ENCODE measurements at regions not wholly inside any gene's neighbourhood (a gene's known extent, or its start where the extent isn't known, plus 50 kb on each side); places are given as distances from the start of the nearest gene placed in this dataset.
"Not testable (repeated sequence)": the region's sequence is repeated elsewhere in the genome, so short reads cannot be mapped to it uniquely, and the experiment has no call there.

DNA sequence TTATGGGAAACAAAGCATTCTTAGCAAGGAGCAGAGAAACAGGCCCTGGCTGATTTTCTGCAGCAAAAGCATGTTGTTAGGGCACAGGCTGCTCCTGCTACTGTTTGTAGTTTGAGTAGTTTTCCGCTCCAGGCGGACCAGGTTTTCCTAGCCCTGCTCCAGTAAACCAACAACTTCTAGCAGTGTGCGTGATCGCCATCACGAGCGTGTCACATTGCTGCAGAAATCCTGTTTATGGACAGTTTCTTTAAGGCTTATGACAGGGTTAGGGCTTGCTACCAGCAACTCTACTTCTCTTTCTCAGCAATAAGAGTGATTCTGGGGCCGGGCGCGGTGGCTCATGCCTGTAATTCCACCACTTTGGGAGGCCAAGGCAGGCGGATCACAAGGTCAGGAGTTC, 803.9 kb upstream of the CDH10 start:
- Histone ChIP-seq H3K9me3 (ENCODE audit: control insufficient read depth, insufficient read depth, low read depth, low read length) (no peaks in the 10 kb centered on the region), H3K27me3 (ENCODE audit: control insufficient read depth, insufficient read depth, low read length) (no peaks in the 10 kb centered on the region), H3K4me3 (replicated peaks in 1 of 4; ENCODE audit: control extremely low read depth in 1 of 4, insufficient read depth in 1 of 4, low read depth in 3 of 4, low read length in 4 of 4) (no peak overlapping the region), H4K20me1 (ENCODE audit: control insufficient read depth, extremely low read depth, insufficient read depth, low read length) (no peaks in the 10 kb centered on the region), H3K4me1 (ENCODE audit: control insufficient read depth, extremely low read depth, insufficient read depth, low read length) (no peaks in the 10 kb centered on the region), H3K27ac (ENCODE audit: insufficient read depth, low read length) (no peak overlapping the region), H3K36me3 (ENCODE audit: control insufficient read depth, insufficient read depth, low read length) (no peaks in the 10 kb centered on the region), H2AFZ (ENCODE audit: low read length) (no peak overlapping the region), H3K79me2 (ENCODE audit: control insufficient read depth, insufficient read depth, low read length) (no peaks in the 10 kb centered on the region), H3K9ac (ENCODE audit: insufficient read depth, low read length) (no peak overlapping the region), H3K4me2 (ENCODE audit: extremely low read depth, insufficient read depth, low read length) (no peak overlapping the region)
- no peak for DNase-seq (ENCODE audit: low read depth in 2 of 2)
- TF ChIP-seq, protein P1, sequence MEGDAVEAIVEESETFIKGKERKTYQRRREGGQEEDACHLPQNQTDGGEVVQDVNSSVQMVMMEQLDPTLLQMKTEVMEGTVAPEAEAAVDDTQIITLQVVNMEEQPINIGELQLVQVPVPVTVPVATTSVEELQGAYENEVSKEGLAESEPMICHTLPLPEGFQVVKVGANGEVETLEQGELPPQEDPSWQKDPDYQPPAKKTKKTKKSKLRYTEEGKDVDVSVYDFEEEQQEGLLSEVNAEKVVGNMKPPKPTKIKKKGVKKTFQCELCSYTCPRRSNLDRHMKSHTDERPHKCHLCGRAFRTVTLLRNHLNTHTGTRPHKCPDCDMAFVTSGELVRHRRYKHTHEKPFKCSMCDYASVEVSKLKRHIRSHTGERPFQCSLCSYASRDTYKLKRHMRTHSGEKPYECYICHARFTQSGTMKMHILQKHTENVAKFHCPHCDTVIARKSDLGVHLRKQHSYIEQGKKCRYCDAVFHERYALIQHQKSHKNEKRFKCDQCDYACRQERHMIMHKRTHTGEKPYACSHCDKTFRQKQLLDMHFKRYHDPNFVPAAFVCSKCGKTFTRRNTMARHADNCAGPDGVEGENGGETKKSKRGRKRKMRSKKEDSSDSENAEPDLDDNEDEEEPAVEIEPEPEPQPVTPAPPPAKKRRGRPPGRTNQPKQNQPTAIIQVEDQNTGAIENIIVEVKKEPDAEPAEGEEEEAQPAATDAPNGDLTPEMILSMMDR (conservative IDR thresholded peaks at IDR 0.05 in 1 of 2, IDR thresholded peaks at IDR 0.05 in 1 of 2; ENCODE audit: low read depth in 1 of 2, low read length in 2 of 2), result no peak
- TF ChIP-seq EZH2 (IDR thresholded peaks at IDR 0.05; ENCODE audit: low read length, missing control alignments), result no peak

DNA sequence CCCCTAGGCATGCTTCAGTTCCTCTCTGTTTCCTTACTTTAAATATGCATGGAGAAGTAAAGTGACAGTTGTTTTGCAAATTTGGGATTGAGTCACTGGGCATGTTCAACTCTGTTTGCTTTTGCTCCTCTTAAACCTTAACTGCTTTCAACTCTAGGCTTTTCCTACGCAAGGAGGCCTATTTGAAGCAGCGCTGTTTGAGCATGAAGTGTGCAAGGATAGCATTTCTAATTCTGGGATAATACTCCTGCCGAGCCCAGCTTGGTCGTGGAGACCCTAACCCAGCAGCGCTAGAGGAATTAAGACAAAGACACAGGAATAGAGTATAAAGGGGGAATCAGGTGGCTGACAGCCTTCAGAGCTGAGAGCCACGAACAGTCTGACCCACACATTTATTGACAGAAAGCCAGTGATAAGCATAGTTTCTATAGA, 803.4 kb upstream of the CDH10 start:
- H3K9me3 ChIP-seq (ENCODE audit: control insufficient read depth, insufficient read depth, low read depth, low read length), result no peaks in the 10 kb centered on the region
- H3K4me1 ChIP-seq (ENCODE audit: control insufficient read depth, extremely low read depth, insufficient read depth, low read length), result no peaks in the 10 kb centered on the region
- no peaks in the 10 kb centered on the region for H3K79me2 ChIP-seq (ENCODE audit: control insufficient read depth, insufficient read depth, low read length)
- H3K4me3 ChIP-seq (replicated peaks in 1 of 4; ENCODE audit: control extremely low read depth in 1 of 4, insufficient read depth in 1 of 4, low read depth in 3 of 4, low read length in 4 of 4), result no peak overlapping the region
- H3K27me3 ChIP-seq (ENCODE audit: control insufficient read depth, insufficient read depth, low read length), result no peaks in the 10 kb centered on the region
- no peak overlapping the region for H3K9ac ChIP-seq (ENCODE audit: insufficient read depth, low read length)
- H3K4me2 ChIP-seq (ENCODE audit: extremely low read depth, insufficient read depth, low read length), result no peak overlapping the region
- H3K27ac ChIP-seq (ENCODE audit: insufficient read depth, low read length), result no peak overlapping the region
- H3K36me3 ChIP-seq (ENCODE audit: control insufficient read depth, insufficient read depth, low read length), result no peaks in the 10 kb centered on the region
- no peak for DNase-seq (ENCODE audit: low read depth in 2 of 2)
- H2AFZ ChIP-seq (ENCODE audit: low read length), result no peak overlapping the region
- TF ChIP-seq, protein P1 (conservative IDR thresholded peaks at IDR 0.05 in 1 of 2, IDR thresholded peaks at IDR 0.05 in 1 of 2; ENCODE audit: low read depth in 1 of 2, low read length in 2 of 2), result no peak
- TF ChIP-seq EZH2 (IDR thresholded peaks at IDR 0.05; ENCODE audit: low read length, missing control alignments), result no peak
- H4K20me1 ChIP-seq (ENCODE audit: control insufficient read depth, extremely low read depth, insufficient read depth, low read length), result no peaks in the 10 kb centered on the region

DNA sequence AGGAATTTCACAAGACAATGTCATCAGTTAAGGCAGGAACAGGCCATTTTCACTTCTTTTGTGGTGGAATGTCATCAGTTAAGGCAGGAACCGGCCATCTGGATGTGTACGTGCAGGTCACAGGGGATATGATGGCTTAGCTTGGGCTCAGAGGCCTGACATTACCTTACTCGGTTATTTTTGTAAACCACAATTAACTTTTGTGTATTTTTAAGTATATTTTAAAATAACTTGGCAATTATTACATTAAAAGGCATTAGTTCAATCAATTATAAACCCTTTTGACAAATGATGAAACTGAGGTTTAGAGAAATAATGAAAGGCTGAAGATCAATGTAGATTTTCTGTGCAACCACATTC, 801.3 kb upstream of the CDH10 start:
- not testable (repeated sequence) for H3K9me3 ChIP-seq (ENCODE audit: control insufficient read depth, insufficient read depth, low read depth, low read length)

DNA sequence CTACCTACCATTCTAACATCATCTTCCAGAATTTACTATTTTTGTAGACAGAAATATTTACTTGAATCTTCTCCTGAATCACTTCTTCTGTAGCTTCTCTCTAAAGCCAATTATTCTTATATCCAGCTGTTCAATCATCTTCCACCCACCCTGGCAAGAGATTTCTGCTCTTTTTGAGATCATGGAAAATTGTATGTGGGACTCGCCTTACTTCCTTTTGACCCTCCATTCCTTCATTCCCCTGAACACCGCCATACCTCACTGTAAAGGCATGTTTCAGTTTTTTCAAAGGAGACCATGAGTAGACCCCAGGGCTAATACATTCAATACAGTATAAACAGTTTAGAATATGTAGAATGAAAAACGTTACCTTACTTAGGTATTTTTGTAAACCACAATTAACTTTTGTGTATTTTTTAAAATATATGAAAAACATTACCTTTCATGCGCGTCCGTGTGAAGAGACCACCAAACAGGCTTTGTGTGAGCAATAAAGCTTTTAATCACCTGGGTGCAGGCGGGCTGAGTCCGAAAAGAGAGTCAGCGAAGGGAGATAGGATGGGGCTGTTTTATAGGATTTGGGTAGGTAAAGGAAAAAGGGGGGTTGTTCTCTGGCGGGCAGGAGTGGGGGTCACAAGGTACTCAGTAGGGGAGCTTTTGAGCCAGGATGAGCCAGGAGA, 800.7 kb upstream of the CDH10 start:
- not testable (repeated sequence) for H2AFZ ChIP-seq (ENCODE audit: low read length); H3K9me3 ChIP-seq (ENCODE audit: control insufficient read depth, insufficient read depth, low read depth, low read length); H3K4me2 ChIP-seq (ENCODE audit: extremely low read depth, insufficient read depth, low read length)

More for the DNA sequence above, 801.3 kb upstream of the CDH10 start:
- H4K20me1 ChIP-seq (ENCODE audit: control insufficient read depth, extremely low read depth, insufficient read depth, low read length); H3K27me3 ChIP-seq (ENCODE audit: control insufficient read depth, insufficient read depth, low read length); H3K4me2 ChIP-seq (ENCODE audit: extremely low read depth, insufficient read depth, low read length); H3K79me2 ChIP-seq (ENCODE audit: control insufficient read depth, insufficient read depth, low read length); DNase-seq (ENCODE audit: low read depth in 2 of 2); H3K36me3 ChIP-seq (ENCODE audit: control insufficient read depth, insufficient read depth, low read length); H3K9ac ChIP-seq (ENCODE audit: insufficient read depth, low read length); H2AFZ ChIP-seq (ENCODE audit: low read length); H3K4me3 ChIP-seq (replicated peaks in 1 of 4; ENCODE audit: control extremely low read depth in 1 of 4, insufficient read depth in 1 of 4, low read depth in 3 of 4, low read length in 4 of 4); H3K4me1 ChIP-seq (ENCODE audit: control insufficient read depth, extremely low read depth, insufficient read depth, low read length); H3K27ac ChIP-seq (ENCODE audit: insufficient read depth, low read length): not testable (repeated sequence)

More for the DNA sequence above, 800.7 kb upstream of the CDH10 start:
- DNase-seq (ENCODE audit: low read depth in 2 of 2); H3K4me1 ChIP-seq (ENCODE audit: control insufficient read depth, extremely low read depth, insufficient read depth, low read length); H3K36me3 ChIP-seq (ENCODE audit: control insufficient read depth, insufficient read depth, low read length); H3K27me3 ChIP-seq (ENCODE audit: control insufficient read depth, insufficient read depth, low read length); H3K79me2 ChIP-seq (ENCODE audit: control insufficient read depth, insufficient read depth, low read length); H3K9ac ChIP-seq (ENCODE audit: insufficient read depth, low read length); H3K4me3 ChIP-seq (replicated peaks in 1 of 4; ENCODE audit: control extremely low read depth in 1 of 4, insufficient read depth in 1 of 4, low read depth in 3 of 4, low read length in 4 of 4); H4K20me1 ChIP-seq (ENCODE audit: control insufficient read depth, extremely low read depth, insufficient read depth, low read length); H3K27ac ChIP-seq (ENCODE audit: insufficient read depth, low read length): not testable (repeated sequence)

Data from fibroblast of lung (primary cell).